Mesendoderm (in vitro differentiated cells): ENCODE measurements at regions not wholly inside any gene's neighbourhood (a gene's known extent, or its start where the extent isn't known, plus 50 kb on each side); places are given as distances from the start of the nearest gene placed in this dataset.
A peak's percentile ranks its signal among the peaks of the same experiment; 100 is the strongest.

Source experiments
- DNase-seq: peaks from one replicate; pipeline ENCODE4 v3.0.0; 2013
- H2AK5ac ChIP-seq: 2 replicates; pipeline ENCODE4 v1.6.1; 2013; ENCODE audit warnings: low read length, inconsistent platforms
- H2BK120ac ChIP-seq: 2 replicates; pipeline ENCODE4 v1.6.1; 2013; ENCODE audit warnings: low read depth, mild to moderate bottlenecking, low read length, moderate library complexity, mixed read lengths
- H2BK15ac ChIP-seq: replicated peaks from 2 replicates; pipeline ENCODE4 v1.6.1; 2013; ENCODE audit warnings: low read depth, mild to moderate bottlenecking, moderate library complexity
- H2BK5ac ChIP-seq: 2 replicates; pipeline ENCODE4 v1.6.1; 2013; ENCODE audit warnings: low read length, inconsistent platforms
- H3K18ac ChIP-seq: 2 replicates; pipeline ENCODE4 v1.6.1; 2013; ENCODE audit warnings: mild to moderate bottlenecking, low read length, mixed read lengths
- H3K23ac ChIP-seq: one replicate; pipeline ENCODE4 v1.6.1; 2013; ENCODE audit warnings: low read length
- H3K27ac ChIP-seq: 2 replicates; pipeline ENCODE4 v1.5.1; 2013; ENCODE audit warnings: low read depth, mild to moderate bottlenecking, inconsistent platforms, low read length, moderate library complexity
- H3K27me3 ChIP-seq: 2 replicates; pipeline ENCODE4 v1.6.1; 2013; ENCODE audit warnings: low read length, control low read depth, mild to moderate bottlenecking, inconsistent platforms; ENCODE audit not compliant: insufficient read depth, poor library complexity
- H3K36me3 ChIP-seq: 2 replicates; pipeline ENCODE4 v1.6.1; 2013; ENCODE audit warnings: low read length, inconsistent platforms; ENCODE audit not compliant: control insufficient read depth, insufficient read depth
- H3K4ac ChIP-seq: one replicate; pipeline ENCODE4 v1.6.1; 2013; ENCODE audit warnings: low read depth, mild to moderate bottlenecking, low read length, moderate library complexity
- H3K4me1 ChIP-seq: 2 replicates; pipeline ENCODE4 v1.6.1; 2013; ENCODE audit warnings: low read depth, low read length, inconsistent platforms; ENCODE audit not compliant: control insufficient read depth
- H3K4me2 ChIP-seq: 2 replicates; pipeline ENCODE4 v1.6.1; 2013; ENCODE audit warnings: low read length
- H3K4me3 ChIP-seq: 2 replicates; pipeline ENCODE4 v1.5.1; 2013; ENCODE audit warnings: mild to moderate bottlenecking, low read length
- H3K56ac ChIP-seq: one replicate; pipeline ENCODE4 v1.6.1; 2013; ENCODE audit warnings: low read length
- H3K79me1 ChIP-seq: 2 replicates; pipeline ENCODE4 v1.6.1; 2013; ENCODE audit warnings: low read length, inconsistent platforms
- H3K79me2 ChIP-seq: 2 replicates; pipeline ENCODE4 v1.6.1; 2013; ENCODE audit warnings: mild to moderate bottlenecking, low read length; ENCODE audit not compliant: control insufficient read depth, insufficient read depth
- H3K9ac ChIP-seq: 2 replicates; pipeline ENCODE4 v1.6.1; 2013; ENCODE audit warnings: low read length, inconsistent platforms
- H4K5ac ChIP-seq: one replicate; pipeline ENCODE4 v1.6.1; 2013; ENCODE audit warnings: low read length
- H4K8ac ChIP-seq: one replicate; pipeline ENCODE4 v1.6.1; 2013; ENCODE audit warnings: low read depth, mild to moderate bottlenecking, control low read depth, low read length, moderate library complexity
- WGBS: extraction: QIAGEN DNeasy Blood & Tissue Kit; methylation state at CpG from one replicate; pipeline ENCODE4 v1.1.7; 2013; ENCODE audit warnings: low lambda C conversion rate, missing lambda C conversion rate; ENCODE audit not compliant: insufficient coverage; ENCODE audit errors: extremely low coverage; 5-methylcytosine and 5-hydroxymethylcytosine counted together

DNA sequence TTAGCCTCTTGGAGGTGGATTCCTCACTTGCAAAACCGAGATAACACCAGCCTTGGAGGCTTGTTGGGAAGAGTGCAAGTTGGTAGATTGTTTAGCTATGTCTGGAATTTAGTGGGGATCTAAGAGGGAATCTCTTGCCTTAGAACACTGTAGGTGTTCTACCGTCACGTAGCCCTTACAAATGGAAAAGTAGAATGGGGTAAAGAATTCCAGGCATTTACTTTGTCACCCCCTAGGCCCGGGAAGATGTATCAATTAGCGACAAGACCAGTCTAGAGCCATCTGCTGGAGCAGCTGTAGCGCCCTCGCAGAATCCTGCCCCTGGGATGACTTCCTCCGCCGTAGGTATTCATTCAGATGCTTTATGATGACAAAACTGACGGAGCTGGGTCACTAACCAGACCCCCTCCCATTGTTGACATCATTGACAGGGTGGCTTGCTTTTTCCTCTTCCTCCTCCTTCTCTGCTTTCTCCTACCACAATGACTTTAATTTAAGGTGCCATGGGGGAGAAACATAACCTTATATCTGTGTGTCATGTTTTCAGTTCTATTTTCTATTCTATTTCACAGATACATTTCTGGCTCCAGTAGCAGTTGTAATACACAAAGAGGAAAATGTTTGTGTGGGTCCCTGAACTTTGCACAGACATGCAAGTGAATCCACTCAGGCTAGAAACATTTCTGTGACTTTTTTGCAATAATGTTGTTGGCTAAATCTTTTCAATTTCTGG is 262.6 kb upstream of the LYZL1 start:
- H2BK120ac ChIP-seq = peak overlapping the region; percentile 36
- peak overlapping the region; percentile 20 for H2BK5ac ChIP-seq
- H3K36me3 ChIP-seq = no peaks in the 10 kb centered on the region
- H2AK5ac ChIP-seq = no peak overlapping the region
- no peaks in the 10 kb centered on the region for H3K79me2 ChIP-seq
- WGBS = no CpG with 5 or more reads among the region's 10 CpGs
- no peak overlapping the region for H3K18ac ChIP-seq
- no peak overlapping the region for H4K8ac ChIP-seq
- no peak overlapping the region for H4K5ac ChIP-seq
- H3K27me3 ChIP-seq = no peaks in the 10 kb centered on the region
- H3K4me2 ChIP-seq = no peak overlapping the region
- no peaks in the 10 kb centered on the region for H3K4me1 ChIP-seq
- no peak overlapping the region for H3K23ac ChIP-seq
- peak overlapping the region; percentile 58 for H2BK15ac ChIP-seq
- no peak overlapping the region for H3K9ac ChIP-seq
- no peaks in the 10 kb centered on the region for H3K79me1 ChIP-seq
- H3K4me3 ChIP-seq = no peak overlapping the region
- peak; percentile 99 for DNase-seq
- H3K27ac ChIP-seq = peak overlapping the region; percentile 13
- peak overlapping the region; percentile 78 for H3K4ac ChIP-seq
- peak overlapping the region; percentile 56 for H3K56ac ChIP-seq

DNA sequence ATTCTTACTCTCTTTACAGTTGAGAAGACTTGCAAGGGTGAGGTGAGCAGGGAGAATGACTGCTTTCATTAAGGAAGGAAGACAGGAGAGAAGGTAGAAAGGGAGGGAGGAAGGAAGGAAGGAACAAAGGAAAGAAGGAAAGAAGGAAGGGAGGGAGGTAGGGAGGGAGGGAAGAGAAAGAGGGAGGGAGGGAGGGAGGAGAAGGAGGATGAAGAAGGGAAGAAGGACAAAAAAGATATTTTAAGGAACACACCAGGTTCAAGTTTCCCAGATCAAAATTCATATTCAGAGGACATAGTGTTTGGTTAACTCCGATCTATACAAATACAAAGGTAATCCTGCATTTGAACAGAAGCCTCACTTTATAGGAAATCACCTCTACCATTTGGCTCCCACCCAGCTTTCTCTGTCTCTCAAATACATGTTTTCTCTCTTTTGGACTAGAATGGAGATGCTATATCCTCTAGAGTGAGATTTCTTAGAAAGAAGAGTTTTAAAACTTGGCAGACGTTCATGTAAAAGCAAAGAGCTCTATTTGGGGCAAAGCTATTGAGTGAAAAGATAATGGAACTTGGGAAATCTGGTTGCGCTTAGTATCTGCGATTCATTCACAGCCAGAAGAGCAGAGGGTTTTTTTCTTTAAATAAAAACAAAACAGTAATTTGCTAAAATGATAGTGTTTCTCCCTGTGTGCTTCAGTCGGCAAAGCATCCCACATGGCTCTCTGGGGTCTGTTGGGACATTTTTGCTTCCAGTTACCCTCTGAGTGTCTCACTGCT is 261.9 kb upstream of the LYZL1 start:
- Histone ChIP-seq H3K23ac (no peak overlapping the region), H4K8ac (no peak overlapping the region), H2AK5ac (no peak overlapping the region), H3K4me3 (no peak overlapping the region), H3K79me1 (no peaks in the 10 kb centered on the region), H3K79me2 (no peaks in the 10 kb centered on the region), H2BK5ac (peak overlapping the region; percentile 20), H3K4me1 (no peaks in the 10 kb centered on the region), H3K27ac (no peak overlapping the region), H4K5ac (no peak overlapping the region), H3K27me3 (no peaks in the 10 kb centered on the region), H2BK15ac (peak overlapping the region; percentile 58), H2BK120ac (peak overlapping the region; percentile 36), H3K56ac (peak overlapping the region; percentile 56), H3K9ac (no peak overlapping the region), H3K36me3 (no peaks in the 10 kb centered on the region), H3K4me2 (no peak overlapping the region), H3K18ac (peak overlapping the region; percentile 31), H3K4ac (peak overlapping the region; percentile 24)
- no CpG with 5 or more reads among the region's 5 CpGs for WGBS
- no peak for DNase-seq

DNA sequence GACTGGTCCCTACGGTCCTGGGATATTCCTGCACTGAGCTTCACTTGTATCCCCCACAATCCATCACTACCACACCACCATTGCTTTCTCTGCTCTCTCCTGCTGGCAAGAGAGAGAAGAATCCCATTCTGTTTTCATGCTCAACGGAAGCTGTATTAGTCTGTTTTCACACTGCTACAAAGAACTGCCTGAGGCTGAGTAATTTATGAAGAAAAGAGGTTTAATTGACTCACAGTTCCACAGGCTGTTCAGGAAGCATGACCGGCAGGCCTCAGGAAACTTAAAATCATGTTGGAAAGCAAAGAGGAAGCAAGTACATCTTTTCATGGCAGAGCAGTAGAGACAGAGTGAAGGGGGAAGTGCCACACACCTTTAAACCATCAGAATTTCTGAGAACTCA is 260.4 kb upstream of the LYZL1 start:
- Histone ChIP-seq H3K18ac (no peak overlapping the region), H3K27me3 (no peaks in the 10 kb centered on the region), H2AK5ac (no peak overlapping the region), H3K79me1 (no peaks in the 10 kb centered on the region), H2BK5ac (no peak overlapping the region), H3K27ac (no peak overlapping the region), H2BK120ac (no peak overlapping the region), H4K5ac (no peak overlapping the region), H3K4ac (no peak overlapping the region), H2BK15ac (no peak overlapping the region), H3K79me2 (no peaks in the 10 kb centered on the region), H3K4me3 (no peak overlapping the region), H3K56ac (peak overlapping the region; percentile 9), H3K36me3 (no peaks in the 10 kb centered on the region), H3K4me1 (no peaks in the 10 kb centered on the region), H3K4me2 (no peak overlapping the region), H3K9ac (no peak overlapping the region), H4K8ac (no peak overlapping the region), H3K23ac (no peak overlapping the region)
- DNase-seq = no peak
- WGBS = no CpG with 5 or more reads among the region's 3 CpGs

DNA sequence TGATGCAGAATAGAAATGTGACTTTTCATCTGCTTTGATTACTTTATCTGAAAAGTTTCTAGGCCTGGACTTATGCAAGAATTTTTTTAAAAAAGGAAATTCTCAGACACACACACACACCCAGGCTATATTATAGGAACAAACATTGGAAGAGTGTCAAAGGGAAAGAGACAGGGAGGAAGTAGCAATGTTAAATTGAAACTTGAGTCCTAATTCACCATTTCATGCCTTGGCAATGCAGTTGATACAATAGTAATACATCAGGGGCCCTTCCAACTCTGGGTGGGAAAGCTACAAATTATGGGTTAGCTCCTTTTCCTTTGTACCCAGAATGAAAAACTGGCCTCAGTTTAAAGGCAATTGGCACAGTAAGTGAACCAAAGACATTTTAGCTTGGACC is 258.0 kb upstream of the LYZL1 start:
- no peaks in the 10 kb centered on the region for H3K36me3 ChIP-seq
- no peak overlapping the region for H2BK5ac ChIP-seq
- no peaks in the 10 kb centered on the region for H3K27me3 ChIP-seq
- no peak overlapping the region for H4K5ac ChIP-seq
- H3K4ac ChIP-seq = no peak overlapping the region
- H3K9ac ChIP-seq = no peak overlapping the region
- H3K23ac ChIP-seq = no peak overlapping the region
- no peak for DNase-seq
- H2AK5ac ChIP-seq = no peak overlapping the region
- no peaks in the 10 kb centered on the region for H3K79me2 ChIP-seq
- H2BK15ac ChIP-seq = no peak overlapping the region
- H3K18ac ChIP-seq = no peak overlapping the region
- H3K4me3 ChIP-seq = no peak overlapping the region
- no peak overlapping the region for H3K4me2 ChIP-seq
- no peaks in the 10 kb centered on the region for H3K4me1 ChIP-seq
- no peak overlapping the region for H3K56ac ChIP-seq
- H4K8ac ChIP-seq = no peak overlapping the region
- no peak overlapping the region for H2BK120ac ChIP-seq
- no peak overlapping the region for H3K27ac ChIP-seq
- no peaks in the 10 kb centered on the region for H3K79me1 ChIP-seq

DNA sequence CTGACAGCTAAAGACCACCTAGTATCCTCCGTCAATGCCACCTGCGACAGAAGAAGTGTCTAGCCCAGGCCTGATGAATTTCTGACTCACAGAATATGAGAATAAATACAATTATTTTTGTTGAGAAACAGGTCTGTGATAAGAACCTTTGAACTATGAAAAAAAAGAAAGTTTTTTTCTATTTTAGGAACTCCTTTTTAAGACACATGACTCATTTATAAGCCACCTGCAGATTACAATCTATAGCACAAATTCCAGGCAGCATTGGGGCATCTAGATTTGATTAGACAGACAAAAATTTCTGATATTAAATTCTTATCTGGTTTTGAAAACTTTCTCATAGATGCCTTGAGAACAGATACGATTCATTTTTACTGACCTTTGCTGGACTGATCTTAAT is 256.7 kb upstream of the LYZL1 start:
- Histone ChIP-seq H3K27ac (no peak overlapping the region), H3K27me3 (no peaks in the 10 kb centered on the region), H2BK5ac (no peak overlapping the region), H3K4me1 (no peaks in the 10 kb centered on the region), H3K4me2 (no peak overlapping the region), H3K79me2 (no peaks in the 10 kb centered on the region), H3K18ac (no peak overlapping the region), H3K56ac (no peak overlapping the region), H3K4me3 (no peak overlapping the region), H2BK15ac (no peak overlapping the region), H3K4ac (no peak overlapping the region), H2AK5ac (no peak overlapping the region), H3K23ac (no peak overlapping the region), H4K8ac (no peak overlapping the region), H3K36me3 (no peaks in the 10 kb centered on the region), H4K5ac (no peak overlapping the region), H3K9ac (no peak overlapping the region), H3K79me1 (no peaks in the 10 kb centered on the region), H2BK120ac (no peak overlapping the region)
- DNase-seq = no peak
- WGBS = no CpG with 5 or more reads among the region's 3 CpGs
